Keratinocyte (primary cell): ENCODE measurements at regions not wholly inside any gene's neighbourhood (a gene's known extent, or its start where the extent isn't known, plus 50 kb on each side); places are given as distances from the start of the nearest gene placed in this dataset.

Experiments used
- DNase-seq: peaks from one replicate; pipeline ENCODE4 v3.0.0-alpha.2; 2011; ENCODE audit warnings: low read depth, missing footprints, low spot score
- FAIRE-seq: peaks from 2 replicates; lab custom pipeline; 2011; peaks lifted over from hg19 to GRCh38; lab: Jason Lieb, UNC
- H2AFZ ChIP-seq: 2 replicates; pipeline ENCODE4 v1.6.0; 2012; ENCODE audit warnings: low read length, control low read depth, inconsistent platforms; ENCODE audit not compliant: control insufficient read depth
- H3K27ac ChIP-seq: 2 replicates; pipeline ENCODE4 v1.5.1; 2011; ENCODE audit warnings: low read length; ENCODE audit not compliant: control insufficient read depth, insufficient read depth
- H3K27me3 ChIP-seq: 3 replicates; pipeline ENCODE4 v1.6.0; 2011; ENCODE audit warnings: low read length; ENCODE audit not compliant: control insufficient read depth, insufficient read depth; ENCODE audit errors: extremely low read depth
- H3K36me3 ChIP-seq, 2 experiments: 2 replicates in 1 of 2; 3 replicates in 1 of 2; pipeline ENCODE4 v1.5.1; 2011; ENCODE audit warnings: low read length in 2 of 2, mild to moderate bottlenecking in 1 of 2; ENCODE audit not compliant: control insufficient read depth in 2 of 2, insufficient read depth in 2 of 2; ENCODE audit errors: extremely low read depth in 1 of 2
- H3K4me1 ChIP-seq: 3 replicates; pipeline ENCODE4 v1.5.1; 2011; ENCODE audit warnings: low read length; ENCODE audit not compliant: control insufficient read depth, insufficient read depth; ENCODE audit errors: extremely low read depth
- H3K4me2 ChIP-seq: 3 replicates; pipeline ENCODE4 v1.6.0; 2011; ENCODE audit warnings: low read depth, low read length; ENCODE audit not compliant: control insufficient read depth, insufficient read depth; ENCODE audit errors: extremely low read depth
- H3K4me3 ChIP-seq, 3 experiments: fragments of 200-600 bp in 1 of 3; sonication (generic) in 1 of 3; 2 replicates in 2 of 3; 3 replicates in 1 of 3; pipeline ENCODE4 v1.5.1; 2011 to 2016; ENCODE audit warnings: low read length in 3 of 3, mild to moderate bottlenecking in 3 of 3, control low read depth in 2 of 3, inconsistent platforms in 1 of 3, low read depth in 1 of 3, mixed read lengths in 1 of 3, mixed run types in 1 of 3, moderate library complexity in 1 of 3; ENCODE audit not compliant: control insufficient read depth in 2 of 3, insufficient read depth in 2 of 3; ENCODE audit errors: extremely low read depth in 1 of 3
- H3K79me2 ChIP-seq: 2 replicates; pipeline ENCODE4 v1.6.0; 2012; ENCODE audit warnings: low read length; ENCODE audit not compliant: control insufficient read depth, insufficient read depth
- H3K9ac ChIP-seq: 3 replicates; pipeline ENCODE4 v1.6.0; 2011; ENCODE audit warnings: low read length; ENCODE audit not compliant: control insufficient read depth, insufficient read depth; ENCODE audit errors: extremely low read depth
- H3K9me1 ChIP-seq: 3 replicates; pipeline ENCODE4 v1.6.0; 2011; ENCODE audit warnings: low read length; ENCODE audit not compliant: control insufficient read depth, insufficient read depth; ENCODE audit errors: extremely low read depth
- H3K9me3 ChIP-seq: 2 replicates; pipeline ENCODE4 v1.5.1; 2012; ENCODE audit warnings: low read depth, low read length; ENCODE audit not compliant: control insufficient read depth
- H4K20me1 ChIP-seq: 3 replicates; pipeline ENCODE4 v1.6.0; 2011; ENCODE audit warnings: low read length; ENCODE audit not compliant: control insufficient read depth, insufficient read depth; ENCODE audit errors: extremely low read depth
- CTCF ChIP-seq, 3 experiments: IDR thresholded peaks in 1 of 3; conservative IDR thresholded peaks in 1 of 3; optimal IDR thresholded peaks in 1 of 3; 2 replicates in 2 of 3; 3 replicates in 1 of 3; pipeline versions ENCODE3 to v1.5.1; 2011; ENCODE audit warnings: low read length in 3 of 3, mild to moderate bottlenecking in 3 of 3, moderate library complexity in 2 of 3, control low read depth in 1 of 3, inconsistent platforms in 1 of 3; ENCODE audit not compliant: insufficient read depth in 2 of 3; ENCODE audit errors: extremely low read depth in 1 of 3
- EZH2 ChIP-seq: IDR thresholded peaks from one replicate; pipeline ENCODE4 v1.6.1; 2012; ENCODE audit warnings: inconsistent platforms, mild to moderate bottlenecking, low read length, moderate library complexity
- dilution Hi-C: fragments of 300-500 bp; cut with MboI; formaldehyde crosslinking; loops from one replicate; pipeline ENCODE4 v1.7.0; 2020; ENCODE audit warnings: low sequenced_read_pairs; ENCODE audit not compliant: extremely low pct_ligation_motif_present

- Histone ChIP-seq H4K20me1 (peaks cover 5% of the 10 kb centered on the region), H3K36me3 (no peaks in the 10 kb centered on the region), H3K9ac (no peak overlapping the region), H3K9me3 (no peaks in the 10 kb centered on the region), H3K4me3 (peak overlapping the region in 1 of 3 experiments; percentile 57), H3K27me3 (peaks cover 100% of the 10 kb centered on the region), H3K4me1 (peaks cover 9% of the 10 kb centered on the region), H3K27ac (no peak overlapping the region), H3K79me2 (no peaks in the 10 kb centered on the region), H2AFZ (no peak overlapping the region), H3K4me2 (peak overlapping the region; percentile 71), H3K9me1 (no peaks in the 10 kb centered on the region)
- dilution Hi-C loops: no loop called here
- FAIRE-seq: no peak
- TF ChIP-seq EZH2: peak; percentile 63
- TF ChIP-seq CTCF (optimal IDR thresholded peaks at IDR 0.05 in 1 of 3, IDR thresholded peaks at IDR 0.05 in 1 of 3, conservative IDR thresholded peaks at IDR 0.05 in 1 of 3; ENCODE audit: extremely low read depth in 1 of 3, insufficient read depth in 2 of 3, low read length in 3 of 3): no peak
- DNase-seq: no peak
These were observed 72.5 kb upstream of the POLG start for GRCh38 chr15:89406940-89407607.

- H3K9ac ChIP-seq: no peak overlapping the region
- peaks cover 7% of the 10 kb centered on the region for H3K4me1 ChIP-seq
These were observed 71.8 kb upstream of the POLG start for GRCh38 chr15:89406218-89406939.

More at GRCh38 chr15:89406218-89406939, 71.8 kb upstream of the POLG start:
- no peak for FAIRE-seq
- peaks cover 5% of the 10 kb centered on the region for H4K20me1 ChIP-seq
- H3K9me1 ChIP-seq: no peaks in the 10 kb centered on the region
- H3K27me3 ChIP-seq: peaks cover 99% of the 10 kb centered on the region
- H3K79me2 ChIP-seq: no peaks in the 10 kb centered on the region
- no peak overlapping the region for H2AFZ ChIP-seq
- H3K36me3 ChIP-seq: no peaks in the 10 kb centered on the region
- H3K27ac ChIP-seq: no peak overlapping the region
- peak overlapping the region in 2 of 3 experiments; percentile 40 to 57 for H3K4me3 ChIP-seq
- peak overlapping the region; percentile 71 for H3K4me2 ChIP-seq
- no peak for TF ChIP-seq CTCF (optimal IDR thresholded peaks at IDR 0.05 in 1 of 3, IDR thresholded peaks at IDR 0.05 in 1 of 3, conservative IDR thresholded peaks at IDR 0.05 in 1 of 3; ENCODE audit: extremely low read depth in 1 of 3, insufficient read depth in 2 of 3, low read length in 3 of 3)
- TF ChIP-seq EZH2: peak; percentile 87
- dilution Hi-C loops: no loop called here
- DNase-seq: no peak
- no peaks in the 10 kb centered on the region for H3K9me3 ChIP-seq
